Endothelial cell of umbilical vein (primary cell): ENCODE measurements at regions not wholly inside any gene's neighbourhood (a gene's known extent, or its start where the extent isn't known, plus 50 kb on each side); places are given as distances from the start of the nearest gene placed in this dataset.

Experiments
- BruUV-seq: library from RNA; stranded (reverse); fragments of 400-500 nt; replicated peaks from 2 replicates; lab custom pipeline; 2021; lab: Mats Ljungman, UMichigan
- CTCF ChIA-PET: fragments of 300-600, 350-600 bp; sonication (Branson Sonifier 250); formaldehyde crosslinking; loops from one replicate; lab custom pipeline; 2021; ENCODE audit warnings: antibody characterized with exemption, inconsistent platforms; lab: Charles Lee
- POLR2A ChIA-PET: fragments of 300-600, 350-600 bp; sonication (Branson Sonifier 250); formaldehyde crosslinking; loops from one replicate; lab custom pipeline; 2021; ENCODE audit warnings: antibody characterized with exemption, inconsistent platforms; lab: Charles Lee
- DNase-seq: peaks from one replicate; pipeline ENCODE4 v3.0.0-alpha.2; 2011; ENCODE audit warnings: low read depth, low spot score
- FAIRE-seq: peaks from 2 replicates; lab custom pipeline; 2011; peaks lifted over from hg19 to GRCh38; lab: Jason Lieb, UNC
- H2AFZ ChIP-seq: 2 replicates; pipeline ENCODE4 v1.6.0; 2012; ENCODE audit warnings: low read depth, low read length, control low read depth, inconsistent platforms
- H3K27ac ChIP-seq: 2 replicates; pipeline ENCODE4 v1.5.1; 2011; ENCODE audit warnings: low read depth, mild to moderate bottlenecking, control low read depth, low read length, moderate library complexity; ENCODE audit not compliant: insufficient read depth
- H3K27me3 ChIP-seq, 2 experiments: 2 replicates each; pipeline versions ENCODE4 v1.6.0 to v1.6.1; 2011; ENCODE audit warnings: low read length in 2 of 2, mixed read lengths in 1 of 2; ENCODE audit not compliant: control insufficient read depth in 2 of 2, insufficient read depth in 2 of 2
- H3K36me3 ChIP-seq, 2 experiments: 2 replicates in 1 of 2; 3 replicates in 1 of 2; pipeline ENCODE4 v1.5.1; 2011; ENCODE audit warnings: low read length in 2 of 2, mild to moderate bottlenecking in 1 of 2, moderate library complexity in 1 of 2; ENCODE audit not compliant: control insufficient read depth in 2 of 2, insufficient read depth in 2 of 2; ENCODE audit errors: extremely low read depth in 1 of 2
- H3K4me1 ChIP-seq: 3 replicates; pipeline ENCODE4 v1.5.1; 2011; ENCODE audit warnings: mild to moderate bottlenecking, low read length; ENCODE audit not compliant: control insufficient read depth, insufficient read depth; ENCODE audit errors: extremely low read depth
- H3K4me2 ChIP-seq: 2 replicates; pipeline ENCODE4 v1.6.1; 2011; ENCODE audit warnings: low read length, control low read depth, mixed read lengths; ENCODE audit not compliant: insufficient read depth
- H3K4me3 ChIP-seq, 3 experiments: fragments of 200-600 bp in 1 of 3; sonication (generic), shearing (Covaris generic) in 1 of 3; replicated peaks in 1 of 3; 2 replicates each; pipeline ENCODE4 v1.5.1; 2011 to 2016; ENCODE audit warnings: control low read depth in 3 of 3, low read length in 3 of 3, mild to moderate bottlenecking in 2 of 3, inconsistent platforms in 1 of 3, low read depth in 1 of 3, moderate library complexity in 1 of 3; ENCODE audit not compliant: insufficient read depth in 1 of 3
- H3K79me2 ChIP-seq: 2 replicates; pipeline ENCODE4 v1.6.0; 2012; ENCODE audit warnings: low read length, inconsistent platforms; ENCODE audit not compliant: control insufficient read depth, insufficient read depth
- H3K9ac ChIP-seq: replicated peaks from 2 replicates; pipeline ENCODE3; 2011; ENCODE audit warnings: low read length, control low read depth; ENCODE audit not compliant: insufficient read depth; ENCODE audit errors: extremely low read depth
- H3K9me1 ChIP-seq: replicated peaks from 3 replicates; pipeline ENCODE4 v1.6.0; 2011; ENCODE audit warnings: mild to moderate bottlenecking, low read length; ENCODE audit not compliant: control insufficient read depth, insufficient read depth; ENCODE audit errors: extremely low read depth
- H3K9me3 ChIP-seq: replicated peaks from 2 replicates; pipeline ENCODE4 v1.5.1; 2012; ENCODE audit warnings: low read length, inconsistent platforms; ENCODE audit not compliant: control insufficient read depth, insufficient read depth
- H4K20me1 ChIP-seq: replicated peaks from 2 replicates; pipeline ENCODE3; 2011; ENCODE audit warnings: mild to moderate bottlenecking, low read length; ENCODE audit not compliant: control insufficient read depth, insufficient read depth; ENCODE audit errors: extremely low read depth
- CTCF ChIP-seq, 2 donors: IDR thresholded peaks; 1 replicate in 1 of 2; 2 replicates in 1 of 2; pipeline ENCODE4 v1.5.1; 2011; ENCODE audit warnings: low read length in 2 of 2, mild to moderate bottlenecking in 2 of 2, moderate library complexity in 2 of 2, control low read depth in 1 of 2, inconsistent platforms in 1 of 2, low read depth in 1 of 2; ENCODE audit not compliant: insufficient read depth in 1 of 2; ENCODE audit errors: extremely low read depth in 1 of 2
- EZH2 ChIP-seq: IDR thresholded peaks from 2 replicates; pipeline ENCODE4 v1.6.1; 2012; ENCODE audit warnings: borderline replicate concordance, low read depth, mild to moderate bottlenecking, moderate library complexity, low read length, inconsistent platforms; ENCODE audit not compliant: severe bottlenecking
- FOS ChIP-seq: IDR thresholded peaks from 2 replicates; pipeline ENCODE4 v1.6.1; 2011; ENCODE audit warnings: mild to moderate bottlenecking, low read length, moderate library complexity, borderline replicate concordance; ENCODE audit not compliant: insufficient read depth
- GATA2 ChIP-seq: IDR thresholded peaks from 2 replicates; pipeline ENCODE4 v1.7.0; 2011; ENCODE audit warnings: low read depth, mild to moderate bottlenecking, moderate library complexity, mixed read lengths, low read length; ENCODE audit not compliant: insufficient read length, insufficient read depth
- JUN ChIP-seq: IDR thresholded peaks from 2 replicates; pipeline ENCODE4 v1.6.1; 2011; ENCODE audit warnings: borderline replicate concordance, low read depth; ENCODE audit not compliant: insufficient read length, insufficient read depth
- MYC ChIP-seq: IDR thresholded peaks from one replicate; pipeline ENCODE4 v1.6.1; 2011; ENCODE audit warnings: mild to moderate bottlenecking, low read depth, low read length
- POLR2A ChIP-seq: IDR thresholded peaks from 2 replicates; pipeline ENCODE4 v1.6.1; 2012; ENCODE audit warnings: low read depth, mild to moderate bottlenecking, control low read depth, low read length
- POLR2AphosphoS5 ChIP-seq: IDR thresholded peaks from 2 replicates; pipeline ENCODE4 v1.6.1; 2012; ENCODE audit warnings: low read depth, mild to moderate bottlenecking, control low read depth, low read length, moderate library complexity; ENCODE audit not compliant: insufficient read depth
- dilution Hi-C: fragments of 300-500 bp; cut with MboI; formaldehyde crosslinking; loops from one replicate; pipeline ENCODE4 v1.15.0; 2019; ENCODE audit warnings: low sequenced_read_pairs; ENCODE audit not compliant: extremely low pct_ligation_motif_present
- intact Hi-C: fragments of 100-400 bp; cut with micrococcal nuclease; formaldehyde crosslinking; loops from one replicate; pipeline ENCODE4 v1.10.0; 2022
- TF ChIP-seq, protein P1 (sequence below): IDR thresholded peaks from 2 replicates; pipeline ENCODE4 v1.6.1; 2011; ENCODE audit not compliant: insufficient read depth, insufficient read length

- FAIRE-seq (no peak), DNase-seq (no peak)
- BruUV-seq = no TSS peak
- H3K4me1 ChIP-seq = no peaks in the 10 kb centered on the region
- no peak overlapping the region for H3K4me3 ChIP-seq
- no peak for TF ChIP-seq FOS
- TF ChIP-seq MYC = no peak
- no peak for TF ChIP-seq CTCF (IDR thresholded peaks at IDR 0.05; ENCODE audit: extremely low read depth in 1 of 2, insufficient read depth in 1 of 2, low read depth in 1 of 2, low read length in 2 of 2)
- TF ChIP-seq, protein P1, sequence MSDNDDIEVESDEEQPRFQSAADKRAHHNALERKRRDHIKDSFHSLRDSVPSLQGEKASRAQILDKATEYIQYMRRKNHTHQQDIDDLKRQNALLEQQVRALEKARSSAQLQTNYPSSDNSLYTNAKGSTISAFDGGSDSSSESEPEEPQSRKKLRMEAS = no peak
- no peak for TF ChIP-seq JUN
- TF ChIP-seq GATA2 = no peak
- TF ChIP-seq EZH2 = no peak
- no peak for TF ChIP-seq POLR2A
- TF ChIP-seq POLR2AphosphoS5 = no peak
- ChIA-PET POLR2A (no interaction called here), CTCF (interaction anchor here (1.3 kb wide), 1 partner anchor 25 kb away, joined by 3 read pairs; no protein-coding TSS in a partner anchor)
- H3K27ac ChIP-seq = no peak overlapping the region
- H3K27me3 ChIP-seq = no peaks in the 10 kb centered on the region
- H3K79me2 ChIP-seq = no peaks in the 10 kb centered on the region
- H2AFZ ChIP-seq = no peak overlapping the region
- H3K4me2 ChIP-seq = no peak overlapping the region
- no peaks in the 10 kb centered on the region for H4K20me1 ChIP-seq
- H3K9me1 ChIP-seq = no peaks in the 10 kb centered on the region
- H3K9ac ChIP-seq = no peak overlapping the region
- intact Hi-C loops = no loop called here
- dilution Hi-C loops = no loop called here
- no peaks in the 10 kb centered on the region for H3K36me3 ChIP-seq
- H3K9me3 ChIP-seq = no peaks in the 10 kb centered on the region
Observed at GRCh38 chr5:97750576-97750975, 567.5 kb upstream of the RIOK2 start.
